ENCODE measurements at regions not wholly inside any gene's neighbourhood (a gene's known extent, or its start where the extent isn't known, plus 50 kb on each side); places are given as distances from the start of the nearest gene placed in this dataset.

- intact Hi-C loops (cut with micrococcal nuclease), result no loop called here
These were observed 280.5 kb downstream of the RNF144B start for GRCh38 chr6:18667612-18668011.

GRCh38 chr6:18668994-18669393 is 281.8 kb downstream of the RNF144B start:
- DNase-seq, result no peak
- no peaks in the 10 kb centered on the region for H3K79me2 ChIP-seq (ENCODE audit: insufficient read depth, low read length)
- H3K27me3 ChIP-seq (ENCODE audit: control insufficient read depth in 2 of 2, insufficient read depth in 2 of 2, low read length in 2 of 2), result no peaks in the 10 kb centered on the region
- Mint-ChIP-seq H3K27ac (no peak overlapping the region), H3K9me3 (no peaks in the 10 kb centered on the region), H3K27me3 (ENCODE audit: low read depth in 3 of 3) (peaks cover 0 to 2% (median 1%) of the 10 kb centered on the region in 3 donors), H3K4me1 (no peaks in the 10 kb centered on the region), H3K4me3 (no peak overlapping the region), H3K36me3 (no peaks in the 10 kb centered on the region)
- H3K4me1 ChIP-seq (ENCODE audit: control insufficient read depth in 1 of 2, insufficient read depth in 2 of 2, low read length in 2 of 2), result no peaks in the 10 kb centered on the region
- no peak overlapping the region for H3K27ac ChIP-seq (ENCODE audit: low read depth in 1 of 2, low read length in 2 of 2)
- no peak overlapping the region for H2AFZ ChIP-seq (ENCODE audit: insufficient read depth, low read depth, low read length, poor library complexity, severe bottlenecking)
- no peaks in the 10 kb centered on the region for H4K20me1 ChIP-seq (ENCODE audit: insufficient read depth, low read length)
- H3K9me3 ChIP-seq (replicated peaks in 1 of 2; ENCODE audit: control insufficient read depth in 1 of 2, insufficient read depth in 1 of 2, low read length in 2 of 2), result no peaks in the 10 kb centered on the region
- no peaks in the 10 kb centered on the region for H3K36me3 ChIP-seq (replicated peaks in 1 of 2; ENCODE audit: control insufficient read depth in 1 of 2, insufficient read depth in 2 of 2, low read length in 2 of 2)
- H3K9ac ChIP-seq (ENCODE audit: insufficient read depth, low read length, poor library complexity, severe bottlenecking), result no peak overlapping the region
- H3K4me3 ChIP-seq (replicated peaks in 1 of 3; ENCODE audit: low read depth in 2 of 3, low read length in 3 of 3), result no peak overlapping the region
- intact Hi-C loops (cut with micrococcal nuclease), result no loop called here
- no peak for TF ChIP-seq CTCF (IDR thresholded peaks at IDR 0.05)
- WGBS (ENCODE audit: insufficient coverage), result 80% methylated on average over 1 of the region's 3 CpGs
- H3K4me2 ChIP-seq (replicated peaks; ENCODE audit: extremely low read depth, low read length, poor library complexity, severe bottlenecking), result no peak overlapping the region

More at GRCh38 chr6:18667612-18668011, 280.5 kb downstream of the RNF144B start:
- TF ChIP-seq CTCF (IDR thresholded peaks at IDR 0.05), result no peak
- no peak overlapping the region for H3K4me2 ChIP-seq (replicated peaks; ENCODE audit: extremely low read depth, low read length, poor library complexity, severe bottlenecking)
- H3K36me3 ChIP-seq (replicated peaks in 1 of 2; ENCODE audit: control insufficient read depth in 1 of 2, insufficient read depth in 2 of 2, low read length in 2 of 2), result no peaks in the 10 kb centered on the region
- Mint-ChIP-seq H3K36me3 (no peaks in the 10 kb centered on the region), H3K9me3 (no peaks in the 10 kb centered on the region), H3K27ac (no peak overlapping the region), H3K4me3 (no peak overlapping the region), H3K4me1 (no peaks in the 10 kb centered on the region), H3K27me3 (ENCODE audit: low read depth in 3 of 3) (peaks cover 0 to 2% (median 1%) of the 10 kb centered on the region in 3 donors)
- no peak overlapping the region for H2AFZ ChIP-seq (ENCODE audit: insufficient read depth, low read depth, low read length, poor library complexity, severe bottlenecking)
- H3K79me2 ChIP-seq (ENCODE audit: insufficient read depth, low read length), result no peaks in the 10 kb centered on the region
- H3K27me3 ChIP-seq (ENCODE audit: control insufficient read depth in 2 of 2, insufficient read depth in 2 of 2, low read length in 2 of 2), result no peaks in the 10 kb centered on the region
- H3K4me3 ChIP-seq (replicated peaks in 1 of 3; ENCODE audit: low read depth in 2 of 3, low read length in 3 of 3), result no peak overlapping the region
- no CpG with 5 or more reads among the region's 2 CpGs for WGBS (ENCODE audit: insufficient coverage)
- H4K20me1 ChIP-seq (ENCODE audit: insufficient read depth, low read length), result no peaks in the 10 kb centered on the region
- no peak overlapping the region for H3K27ac ChIP-seq (ENCODE audit: low read depth in 1 of 2, low read length in 2 of 2)
- H3K4me1 ChIP-seq (ENCODE audit: control insufficient read depth in 1 of 2, insufficient read depth in 2 of 2, low read length in 2 of 2), result no peaks in the 10 kb centered on the region
- H3K9ac ChIP-seq (ENCODE audit: insufficient read depth, low read length, poor library complexity, severe bottlenecking), result no peak overlapping the region
- DNase-seq, result no peak
- H3K9me3 ChIP-seq (replicated peaks in 1 of 2; ENCODE audit: control insufficient read depth in 1 of 2, insufficient read depth in 1 of 2, low read length in 2 of 2), result no peaks in the 10 kb centered on the region

All from CD14-positive monocyte (primary cell).